Mesenchymal stem cell (in vitro differentiated cells and primary cell): ENCODE measurements at regions not wholly inside any gene's neighbourhood (a gene's known extent, or its start where the extent isn't known, plus 50 kb on each side); places are given as distances from the start of the nearest gene placed in this dataset.
"Not testable (repeated sequence)": the region's sequence is repeated elsewhere in the genome, so short reads cannot be mapped to it uniquely, and the experiment has no call there.

Experiments
- DNase-seq: peaks from one replicate; pipeline ENCODE4 v3.0.0-alpha.2; 2013
- H2AFZ ChIP-seq: one replicate; pipeline ENCODE4 v1.6.1; 2013; ENCODE audit warnings: low read depth, mild to moderate bottlenecking, control low read depth, inconsistent platforms, low read length, moderate library complexity
- H2AK5ac ChIP-seq: 2 replicates; pipeline ENCODE4 v1.6.1; 2013; ENCODE audit warnings: low read length, moderate library complexity, mild to moderate bottlenecking, inconsistent platforms; ENCODE audit not compliant: severe bottlenecking
- H2BK120ac ChIP-seq: one replicate; pipeline ENCODE4 v1.6.1; 2013; ENCODE audit warnings: low read depth, mild to moderate bottlenecking, inconsistent platforms, low read length, moderate library complexity
- H2BK12ac ChIP-seq, 2 experiments: one replicate each; pipeline ENCODE4 v1.6.1; 2013; ENCODE audit warnings: inconsistent platforms in 2 of 2, low read length in 2 of 2, mild to moderate bottlenecking in 2 of 2, moderate library complexity in 2 of 2, control low read depth in 1 of 2
- H2BK15ac ChIP-seq: one replicate; pipeline ENCODE4 v1.6.1; 2013; ENCODE audit warnings: mild to moderate bottlenecking, low read depth, inconsistent platforms; ENCODE audit not compliant: poor library complexity, severe bottlenecking
- H2BK5ac ChIP-seq: 2 replicates; pipeline ENCODE4 v1.6.1; 2013; ENCODE audit warnings: low read depth, mild to moderate bottlenecking, low read length, control low read depth, inconsistent platforms; ENCODE audit not compliant: poor library complexity, severe bottlenecking
- H3K14ac ChIP-seq, 2 experiments: one replicate each; pipeline ENCODE4 v1.6.1; 2013; ENCODE audit warnings: inconsistent platforms in 2 of 2, low read length in 2 of 2, control low read depth in 1 of 2, mild to moderate bottlenecking in 1 of 2, moderate library complexity in 1 of 2
- H3K18ac ChIP-seq, 2 experiments: one replicate each; pipeline ENCODE4 v1.6.1; 2013; ENCODE audit warnings: inconsistent platforms in 2 of 2, low read length in 2 of 2, control low read depth in 1 of 2, low read depth in 1 of 2, mild to moderate bottlenecking in 1 of 2
- H3K23ac ChIP-seq, 2 experiments: one replicate each; pipeline ENCODE4 v1.6.1; 2013; ENCODE audit warnings: inconsistent platforms in 2 of 2, low read length in 2 of 2, mild to moderate bottlenecking in 2 of 2, moderate library complexity in 2 of 2, control low read depth in 1 of 2
- H3K27ac ChIP-seq: 2 replicates; pipeline ENCODE4 v1.5.1; 2013; ENCODE audit warnings: mild to moderate bottlenecking, moderate library complexity, low read length, control low read depth, inconsistent platforms; ENCODE audit not compliant: poor library complexity, severe bottlenecking
- H3K27me3 ChIP-seq, 2 experiments: 2 replicates each; pipeline versions ENCODE4 v1.6.1 to v1.7.0; 2013; ENCODE audit warnings: low read length in 2 of 2, mild to moderate bottlenecking in 2 of 2, moderate library complexity in 2 of 2, control low read depth in 1 of 2, inconsistent platforms in 1 of 2; ENCODE audit not compliant: control insufficient read depth in 1 of 2, insufficient read depth in 1 of 2
- H3K36me3 ChIP-seq, 2 experiments: 2 replicates each; pipeline versions ENCODE4 v1.6.1 to v1.7.0; 2013; ENCODE audit warnings: low read length in 2 of 2, control low read depth in 1 of 2, inconsistent platforms in 1 of 2, low read depth in 1 of 2, mild to moderate bottlenecking in 1 of 2; ENCODE audit not compliant: insufficient read depth in 2 of 2, control insufficient read depth in 1 of 2
- H3K4ac ChIP-seq, 2 experiments: one replicate each; pipeline ENCODE4 v1.6.1; 2013; ENCODE audit warnings: inconsistent platforms in 2 of 2, low read length in 2 of 2, mild to moderate bottlenecking in 2 of 2, moderate library complexity in 2 of 2, control low read depth in 1 of 2, low read depth in 1 of 2
- H3K4me1 ChIP-seq: 2 replicates; pipeline ENCODE4 v1.6.1; 2013; ENCODE audit warnings: low read depth, low read length, control low read depth; ENCODE audit not compliant: control insufficient read depth, insufficient read depth
- H3K4me2 ChIP-seq: 2 replicates; pipeline ENCODE4 v1.6.1; 2013; ENCODE audit warnings: low read length, mild to moderate bottlenecking, inconsistent platforms; ENCODE audit not compliant: poor library complexity, severe bottlenecking
- H3K4me3 ChIP-seq, 2 experiments: 2 replicates each; pipeline versions ENCODE4 v1.5.1 to v1.7.0; 2013; ENCODE audit warnings: low read length in 2 of 2, mild to moderate bottlenecking in 2 of 2, control low read depth in 1 of 2, low read depth in 1 of 2; ENCODE audit not compliant: insufficient read depth in 1 of 2
- H3K79me1 ChIP-seq: replicated peaks from 2 replicates; pipeline ENCODE4 v1.6.1; 2013; ENCODE audit warnings: mild to moderate bottlenecking, control low read depth, low read length, inconsistent platforms; ENCODE audit not compliant: poor library complexity, severe bottlenecking
- H3K9ac ChIP-seq: 2 replicates; pipeline ENCODE4 v1.7.0; 2013; ENCODE audit warnings: mild to moderate bottlenecking, low read length, moderate library complexity
- H3K9me3 ChIP-seq: 2 replicates; pipeline ENCODE4 v1.7.0; 2013; ENCODE audit warnings: mild to moderate bottlenecking, low read length; ENCODE audit not compliant: control insufficient read depth
- H4K8ac ChIP-seq: one replicate; pipeline ENCODE4 v1.6.1; 2013; ENCODE audit warnings: inconsistent platforms, mild to moderate bottlenecking, low read length, moderate library complexity
- H4K91ac ChIP-seq: one replicate; pipeline ENCODE4 v1.6.1; 2013; ENCODE audit warnings: mild to moderate bottlenecking, low read length, inconsistent platforms
- WGBS: methylation state at CpG from one replicate; pipeline ENCODE4 v1.1.7; 2013; ENCODE audit warnings: mixed read lengths; 5-methylcytosine and 5-hydroxymethylcytosine counted together

DNA sequence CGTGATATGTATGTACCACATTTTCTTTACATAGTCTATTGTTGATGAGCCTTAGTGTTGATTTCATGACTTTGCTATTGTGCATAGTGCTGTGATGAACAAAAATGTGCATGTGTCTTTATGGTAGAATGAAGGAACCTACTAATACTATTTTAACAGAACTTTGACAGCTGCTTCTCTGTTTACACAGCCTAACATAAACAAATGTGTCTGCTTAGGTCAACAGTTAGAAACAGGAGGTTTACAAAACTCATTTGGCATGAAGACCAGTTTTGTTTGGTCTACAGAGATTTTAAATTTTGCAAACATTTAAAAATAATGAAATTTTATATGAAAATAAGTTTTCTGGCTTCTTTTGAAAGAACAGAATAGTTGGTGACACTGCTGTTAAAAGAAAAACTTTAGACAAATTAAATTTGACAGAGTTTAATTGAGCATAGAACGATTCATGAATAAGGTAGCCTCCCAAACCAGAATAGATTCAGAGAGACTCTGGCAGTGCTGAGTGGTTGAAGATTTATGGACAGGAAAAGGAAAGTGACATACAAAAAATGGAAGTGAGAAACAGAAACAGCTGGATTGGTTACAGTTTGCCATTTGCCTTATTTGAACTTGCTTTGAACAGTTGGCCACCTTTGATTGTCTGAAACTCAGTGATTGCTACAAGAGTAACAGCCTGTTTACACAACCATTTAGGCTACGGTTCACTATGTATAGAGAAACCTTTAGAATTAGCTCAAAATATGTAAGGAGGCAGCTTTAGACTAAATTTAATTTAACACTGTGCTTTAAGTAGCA, 715.8 kb upstream of the HS3ST5 start:
- Histone ChIP-seq H2AFZ (no peak overlapping the region), H3K36me3 (no peaks in the 10 kb centered on the region), H3K23ac (no peak overlapping the region), H3K27ac (no peak overlapping the region), H2BK12ac (no peak overlapping the region), H2BK5ac (no peak overlapping the region), H3K4me3 (no peak overlapping the region), H3K14ac (no peak overlapping the region), H3K27me3 (no peaks in the 10 kb centered on the region), H3K4me1 (no peaks in the 10 kb centered on the region), H4K8ac (no peak overlapping the region), H3K18ac (no peak overlapping the region), H3K79me1 (no peaks in the 10 kb centered on the region), H3K4ac (no peak overlapping the region), H3K4me2 (no peak overlapping the region), H2BK15ac (no peak overlapping the region), H3K9me3 (peaks cover 3% of the 10 kb centered on the region), H2BK120ac (no peak overlapping the region), H2AK5ac (no peak overlapping the region), H3K9ac (no peak overlapping the region), H4K91ac (no peak overlapping the region)
- DNase-seq, result peak; percentile 15
- WGBS, result 26% methylated on average over 1 of the region's 3 CpGs

- no peak overlapping the region for H3K14ac ChIP-seq
- DNase-seq, result no peak
- H3K4me3 ChIP-seq, result no peak overlapping the region
- H3K4me1 ChIP-seq, result no peaks in the 10 kb centered on the region
- H3K79me1 ChIP-seq, result no peaks in the 10 kb centered on the region
- H4K8ac ChIP-seq, result no peak overlapping the region
- H3K27ac ChIP-seq, result no peak overlapping the region
- H2BK12ac ChIP-seq, result no peak overlapping the region
- no peak overlapping the region for H3K4me2 ChIP-seq
- H3K9me3 ChIP-seq, result no peaks in the 10 kb centered on the region
- no peak overlapping the region for H2BK5ac ChIP-seq
- no peak overlapping the region for H4K91ac ChIP-seq
- H3K4ac ChIP-seq, result no peak overlapping the region
- no peaks in the 10 kb centered on the region for H3K36me3 ChIP-seq
- no peak overlapping the region for H2AFZ ChIP-seq
- H2AK5ac ChIP-seq, result no peak overlapping the region
- H3K9ac ChIP-seq, result no peak overlapping the region
- no peak overlapping the region for H2BK120ac ChIP-seq
- H3K18ac ChIP-seq, result no peak overlapping the region
- no peak overlapping the region for H3K23ac ChIP-seq
- no peak overlapping the region for H2BK15ac ChIP-seq
- no peaks in the 10 kb centered on the region for H3K27me3 ChIP-seq
Measured at GRCh38 chr6:115055579-115055978, 712.8 kb upstream of the HS3ST5 start.

- not testable (repeated sequence) for H2BK12ac ChIP-seq, H2AFZ ChIP-seq, H3K27me3 ChIP-seq, H3K14ac ChIP-seq, H4K91ac ChIP-seq, H3K79me1 ChIP-seq, H2BK120ac ChIP-seq, H3K36me3 ChIP-seq, DNase-seq, H4K8ac ChIP-seq, H2BK5ac ChIP-seq, H3K18ac ChIP-seq, H3K4me1 ChIP-seq, H2BK15ac ChIP-seq, H3K4ac ChIP-seq, H3K9me3 ChIP-seq, H3K27ac ChIP-seq, H2AK5ac ChIP-seq, H3K4me2 ChIP-seq, H3K4me3 ChIP-seq, H3K9ac ChIP-seq, H3K23ac ChIP-seq
- no CpG with 5 or more reads among the region's 3 CpGs for WGBS
Measured at GRCh38 chr6:115054242-115054641, 711.4 kb upstream of the HS3ST5 start.

DNA sequence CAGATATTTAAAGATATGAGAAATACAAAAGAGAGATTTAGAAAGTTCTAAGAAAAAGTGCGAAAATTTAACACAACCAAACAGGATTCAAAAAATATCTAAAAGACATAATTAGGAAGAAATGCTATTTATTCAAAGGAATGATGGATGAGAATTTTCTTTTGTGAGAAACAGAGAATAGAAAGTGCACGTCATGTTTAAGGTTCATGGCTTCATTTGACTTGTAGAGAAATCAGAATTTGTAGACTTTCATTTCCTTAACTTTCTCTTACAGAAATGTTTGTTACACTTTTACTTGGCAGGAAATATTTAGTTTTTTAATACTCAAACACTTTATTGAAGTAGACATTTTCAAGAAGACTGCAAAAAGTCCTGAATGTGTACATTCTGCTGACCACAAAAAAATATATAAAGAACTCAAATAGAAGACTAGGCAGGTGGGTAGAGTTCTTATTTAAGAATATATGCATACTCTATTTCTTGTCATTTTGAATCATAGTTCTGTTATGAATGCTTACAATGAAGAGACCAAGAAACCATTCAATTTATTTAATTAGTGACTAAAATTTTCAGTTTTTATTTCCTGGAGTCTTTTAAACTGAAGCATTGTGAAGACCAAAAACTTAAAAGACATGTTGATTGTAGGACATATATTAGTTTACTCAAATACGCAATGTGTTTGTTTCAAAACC, 710.5 kb upstream of the HS3ST5 start:
- H3K9me3 ChIP-seq, result no peaks in the 10 kb centered on the region
- H2AFZ ChIP-seq, result no peak overlapping the region
- no peak overlapping the region for H3K14ac ChIP-seq
- no peaks in the 10 kb centered on the region for H3K79me1 ChIP-seq
- H4K8ac ChIP-seq, result no peak overlapping the region
- WGBS, result 71% methylated on average over 1 of the region's 3 CpGs
- no peak overlapping the region for H3K4me2 ChIP-seq
- no peak overlapping the region for H2AK5ac ChIP-seq
- no peak overlapping the region for H2BK5ac ChIP-seq
- no peak overlapping the region for H3K27ac ChIP-seq
- no peak for DNase-seq
- no peak overlapping the region for H2BK120ac ChIP-seq
- no peaks in the 10 kb centered on the region for H3K4me1 ChIP-seq
- H3K23ac ChIP-seq, result no peak overlapping the region
- H4K91ac ChIP-seq, result no peak overlapping the region
- no peak overlapping the region for H2BK12ac ChIP-seq
- H3K27me3 ChIP-seq, result no peaks in the 10 kb centered on the region
- no peak overlapping the region for H3K18ac ChIP-seq
- no peaks in the 10 kb centered on the region for H3K36me3 ChIP-seq
- no peak overlapping the region for H3K4ac ChIP-seq
- H2BK15ac ChIP-seq, result no peak overlapping the region
- H3K9ac ChIP-seq, result no peak overlapping the region
- H3K4me3 ChIP-seq, result no peak overlapping the region
